Hematopoietic multipotent progenitor cell treated with erythropoietin and hydrocortisone succinate and interleukin-3 and kit ligand, for 17 days (in vitro differentiated cells): ENCODE measurements at regions not wholly inside any gene's neighbourhood (a gene's known extent, or its start where the extent isn't known, plus 50 kb on each side); places are given as distances from the start of the nearest gene placed in this dataset.

Experiments
- DNase-seq: peaks from one replicate; pipeline ENCODE4 v3.0.0-alpha.2; 2015; ENCODE audit warnings: low spot score

- DNase-seq: no peak
Observed at GRCh38 chr3:56894881-56895431, 93.2 kb upstream of the ARHGEF3 start.

- no peak for DNase-seq
Observed at GRCh38 chr3:56890448-56891091, 88.8 kb upstream of the ARHGEF3 start.

GRCh38 chr3:56889131-56889530 is 87.4 kb upstream of the ARHGEF3 start:
- DNase-seq: no peak

GRCh38 chr3:56887402-56888025 is 85.8 kb upstream of the ARHGEF3 start:
- no peak for DNase-seq

- no peak for DNase-seq
Observed at GRCh38 chr3:56886314-56886713, 84.6 kb upstream of the ARHGEF3 start.

GRCh38 chr3:56885879-56886278 is 84.1 kb upstream of the ARHGEF3 start:
- no peak for DNase-seq

- DNase-seq: no peak
Observed at GRCh38 chr3:56885453-56885852, 83.7 kb upstream of the ARHGEF3 start.

GRCh38 chr3:56884387-56884786 is 82.6 kb upstream of the ARHGEF3 start:
- no peak for DNase-seq

GRCh38 chr3:56883828-56884227 is 82.1 kb upstream of the ARHGEF3 start:
- DNase-seq: no peak

GRCh38 chr3:56882896-56883295 is 81.1 kb upstream of the ARHGEF3 start:
- no peak for DNase-seq

GRCh38 chr3:56881841-56882240 is 80.1 kb upstream of the ARHGEF3 start:
- DNase-seq: no peak

- DNase-seq: no peak
Observed at GRCh38 chr3:56880720-56881575, 79.2 kb upstream of the ARHGEF3 start.

GRCh38 chr3:56879436-56880215 is 77.9 kb upstream of the ARHGEF3 start:
- DNase-seq: no peak

- no peak for DNase-seq
Observed at GRCh38 chr3:56878074-56878473, 76.3 kb upstream of the ARHGEF3 start.

- DNase-seq: no peak
Observed at GRCh38 chr3:56876916-56877315, 75.2 kb upstream of the ARHGEF3 start.

- no peak for DNase-seq
Observed at GRCh38 chr3:56874269-56874668, 72.5 kb upstream of the ARHGEF3 start.

GRCh38 chr3:56870436-56870835 is 68.7 kb upstream of the ARHGEF3 start:
- DNase-seq: no peak

- DNase-seq: no peak
Observed at GRCh38 chr3:56869157-56869889, 67.6 kb upstream of the ARHGEF3 start.

- DNase-seq: no peak
Observed at GRCh38 chr3:56868706-56869105, 67.0 kb upstream of the ARHGEF3 start.

GRCh38 chr3:56867671-56868070 is 65.9 kb upstream of the ARHGEF3 start:
- DNase-seq: no peak

GRCh38 chr3:56864918-56865524 is 63.3 kb upstream of the ARHGEF3 start:
- no peak for DNase-seq
